Spleen (tissue), 7 donors: ENCODE measurements at regions not wholly inside any gene's neighbourhood (a gene's known extent, or its start where the extent isn't known, plus 50 kb on each side); places are given as distances from the start of the nearest gene placed in this dataset.
"Not testable (repeated sequence)": the region's sequence is repeated elsewhere in the genome, so short reads cannot be mapped to it uniquely, and the experiment has no call there.

Experiments
- POLR2A ChIP-seq, 3 donors: fragments of 450-650 bp; IDR thresholded peaks; one replicate each; pipeline ENCODE4 v1.5.1; 2017; ENCODE audit warnings: antibody characterized with exemption in 3 of 3, mild to moderate bottlenecking in 1 of 3
- TF ChIP-seq, protein P1 (sequence below), 11 experiments: fragments of 200-600 bp in 7 of 11; fragments of 450-650 bp in 4 of 11; sonication (generic) in 4 of 11; IDR thresholded peaks in 8 of 11; conservative IDR thresholded peaks in 3 of 11; 1 replicate in 7 of 11; 2 replicates in 4 of 11; pipeline versions ENCODE4 v1.4.0 to v1.8.0; 2016 to 2021; ENCODE audit warnings: antibody characterized with exemption in 11 of 11, inconsistent platforms in 4 of 11, mild to moderate bottlenecking in 1 of 11
- donor health status: DM: no; HTN: no; CAD: no; lungs with moderate emphysema.
- donor health status: DM: no; HTN: no; CAD: no.
- donor health status: DM: no; HTN: no; CAD: no.

DNA sequence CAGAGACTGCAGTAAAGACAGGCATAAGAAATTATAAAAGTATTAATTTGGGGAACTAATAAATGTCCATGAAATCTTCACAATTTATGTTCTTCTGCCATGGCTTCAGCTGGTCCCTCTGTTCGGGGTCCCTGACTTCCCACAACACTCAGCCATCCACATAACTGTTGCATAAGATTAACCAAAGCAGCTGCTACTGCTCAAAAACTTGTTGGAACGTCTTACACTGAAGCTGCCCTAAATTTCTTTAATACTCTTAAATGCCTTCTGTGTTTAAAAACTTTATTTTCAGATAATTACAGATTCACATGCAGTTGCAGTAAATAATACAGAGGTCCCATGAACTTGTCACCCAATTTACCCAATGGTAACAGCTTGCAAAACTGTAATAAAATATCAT, 193.1 kb upstream of the DTNA start:
- not testable (repeated sequence) for TF ChIP-seq POLR2A (IDR thresholded peaks at IDR 0.05)
- TF ChIP-seq, protein P1, sequence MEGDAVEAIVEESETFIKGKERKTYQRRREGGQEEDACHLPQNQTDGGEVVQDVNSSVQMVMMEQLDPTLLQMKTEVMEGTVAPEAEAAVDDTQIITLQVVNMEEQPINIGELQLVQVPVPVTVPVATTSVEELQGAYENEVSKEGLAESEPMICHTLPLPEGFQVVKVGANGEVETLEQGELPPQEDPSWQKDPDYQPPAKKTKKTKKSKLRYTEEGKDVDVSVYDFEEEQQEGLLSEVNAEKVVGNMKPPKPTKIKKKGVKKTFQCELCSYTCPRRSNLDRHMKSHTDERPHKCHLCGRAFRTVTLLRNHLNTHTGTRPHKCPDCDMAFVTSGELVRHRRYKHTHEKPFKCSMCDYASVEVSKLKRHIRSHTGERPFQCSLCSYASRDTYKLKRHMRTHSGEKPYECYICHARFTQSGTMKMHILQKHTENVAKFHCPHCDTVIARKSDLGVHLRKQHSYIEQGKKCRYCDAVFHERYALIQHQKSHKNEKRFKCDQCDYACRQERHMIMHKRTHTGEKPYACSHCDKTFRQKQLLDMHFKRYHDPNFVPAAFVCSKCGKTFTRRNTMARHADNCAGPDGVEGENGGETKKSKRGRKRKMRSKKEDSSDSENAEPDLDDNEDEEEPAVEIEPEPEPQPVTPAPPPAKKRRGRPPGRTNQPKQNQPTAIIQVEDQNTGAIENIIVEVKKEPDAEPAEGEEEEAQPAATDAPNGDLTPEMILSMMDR (IDR thresholded peaks at IDR 0.05 in 8 of 11, conservative IDR thresholded peaks at IDR 0.05 in 3 of 11), result not testable (repeated sequence)
